CD14-positive monocyte (primary cell): ENCODE measurements at regions not wholly inside any gene's neighbourhood (a gene's known extent, or its start where the extent isn't known, plus 50 kb on each side); places are given as distances from the start of the nearest gene placed in this dataset.

Experiments
- DNase-seq, 3 donors: peaks; one replicate each; pipeline ENCODE4 v3.0.0-alpha.2; 2011 to 2022
- H2AFZ ChIP-seq: 2 replicates; pipeline ENCODE4 v1.6.0; 2012; ENCODE audit warnings: mild to moderate bottlenecking, low read depth, low read length, inconsistent platforms; ENCODE audit not compliant: insufficient read depth, poor library complexity, severe bottlenecking
- H3K27ac ChIP-seq, 2 donors: 1 replicate in 1 of 2; 2 replicates in 1 of 2; pipeline ENCODE4 v1.5.1; 2012 to 2013; ENCODE audit warnings: low read length in 2 of 2, control low read depth in 1 of 2, inconsistent platforms in 1 of 2, low read depth in 1 of 2, mild to moderate bottlenecking in 1 of 2
- H3K27me3 ChIP-seq, 2 donors: one replicate each; pipeline versions ENCODE4 v1.6.0 to v1.6.1; 2011 to 2013; ENCODE audit warnings: low read length in 2 of 2; ENCODE audit not compliant: control insufficient read depth in 2 of 2, insufficient read depth in 2 of 2
- H3K36me3 ChIP-seq, 2 donors: replicated peaks in 1 of 2; 1 replicate in 1 of 2; 2 replicates in 1 of 2; pipeline versions ENCODE4 v1.5.1 to v1.6.1; 2012 to 2013; ENCODE audit warnings: low read length in 2 of 2, control low read depth in 1 of 2, inconsistent platforms in 1 of 2, mild to moderate bottlenecking in 1 of 2; ENCODE audit not compliant: insufficient read depth in 2 of 2, control insufficient read depth in 1 of 2
- H3K4me1 ChIP-seq, 2 donors: 1 replicate in 1 of 2; 2 replicates in 1 of 2; pipeline versions ENCODE4 v1.5.1 to v1.6.1; 2012 to 2013; ENCODE audit warnings: low read length in 2 of 2, control low read depth in 1 of 2, inconsistent platforms in 1 of 2, mild to moderate bottlenecking in 1 of 2, moderate library complexity in 1 of 2; ENCODE audit not compliant: insufficient read depth in 2 of 2, control insufficient read depth in 1 of 2
- H3K4me2 ChIP-seq: replicated peaks from 2 replicates; pipeline ENCODE3; 2012; ENCODE audit warnings: low read length, moderate library complexity, mild to moderate bottlenecking; ENCODE audit not compliant: poor library complexity, severe bottlenecking; ENCODE audit errors: extremely low read depth
- H3K4me3 ChIP-seq, 3 experiments: fragments of 200-600 bp in 1 of 3; sonication (generic) in 1 of 3; replicated peaks in 1 of 3; 1 replicate in 2 of 3; 2 replicates in 1 of 3; pipeline ENCODE4 v1.5.1; 2011 to 2013; ENCODE audit warnings: low read length in 3 of 3, mild to moderate bottlenecking in 3 of 3, control low read depth in 2 of 3, low read depth in 2 of 3, inconsistent platforms in 1 of 3, moderate library complexity in 1 of 3
- H3K79me2 ChIP-seq: 2 replicates; pipeline ENCODE4 v1.6.0; 2012; ENCODE audit warnings: mild to moderate bottlenecking, control low read depth, inconsistent platforms, low read length, moderate library complexity; ENCODE audit not compliant: insufficient read depth
- H3K9ac ChIP-seq: 2 replicates; pipeline ENCODE4 v1.6.0; 2017; ENCODE audit warnings: low read length, mild to moderate bottlenecking; ENCODE audit not compliant: insufficient read depth, poor library complexity, severe bottlenecking
- H3K9me3 ChIP-seq, 2 donors: replicated peaks in 1 of 2; 1 replicate in 1 of 2; 2 replicates in 1 of 2; pipeline versions ENCODE4 v1.5.1 to v1.6.1; 2012 to 2013; ENCODE audit warnings: low read length in 2 of 2, control low read depth in 1 of 2; ENCODE audit not compliant: control insufficient read depth in 1 of 2, insufficient read depth in 1 of 2
- H4K20me1 ChIP-seq: 2 replicates; pipeline ENCODE4 v1.6.0; 2012; ENCODE audit warnings: mild to moderate bottlenecking, low read length, control low read depth, moderate library complexity; ENCODE audit not compliant: insufficient read depth
- H3K27ac Mint-ChIP-seq, 7 donors: one replicate each; pipeline ENCODE4 v1.8.0; 2020; ENCODE audit warnings: mild to moderate bottlenecking in 7 of 7, mixed read lengths in 7 of 7, moderate library complexity in 6 of 7, inconsistent platforms in 2 of 7
- H3K27me3 Mint-ChIP-seq, 3 donors: one replicate each; pipeline ENCODE4 v1.8.0; 2021 to 2022; ENCODE audit warnings: low read depth in 3 of 3, mild to moderate bottlenecking in 3 of 3, mixed read lengths in 3 of 3, moderate library complexity in 3 of 3, inconsistent platforms in 1 of 3
- H3K36me3 Mint-ChIP-seq, 2 donors: one replicate each; pipeline ENCODE4 v1.8.0; 2020; ENCODE audit warnings: mixed read lengths in 2 of 2, inconsistent platforms in 1 of 2, mild to moderate bottlenecking in 1 of 2
- H3K4me1 Mint-ChIP-seq: one replicate; pipeline ENCODE4 v1.8.0; 2020; ENCODE audit warnings: mild to moderate bottlenecking, mixed read lengths
- H3K4me3 Mint-ChIP-seq, 2 donors: one replicate each; pipeline ENCODE4 v1.8.0; 2020; ENCODE audit warnings: mild to moderate bottlenecking in 2 of 2, mixed read lengths in 2 of 2, moderate library complexity in 1 of 2
- H3K9me3 Mint-ChIP-seq, 7 donors: one replicate each; pipeline ENCODE4 v1.8.0; 2020 to 2022; ENCODE audit warnings: mixed read lengths in 7 of 7, mild to moderate bottlenecking in 6 of 7, moderate library complexity in 6 of 7, inconsistent platforms in 2 of 7
- CTCF ChIP-seq: fragments of 200-600 bp; IDR thresholded peaks from one replicate; pipeline ENCODE4 v1.8.0; 2022; ENCODE audit warnings: antibody characterized with exemption, mild to moderate bottlenecking
- WGBS: methylation state at CpG from one replicate; pipeline ENCODE4 v1.1.5; 2013; ENCODE audit warnings: missing lambda C conversion rate; ENCODE audit not compliant: insufficient coverage; 5-methylcytosine and 5-hydroxymethylcytosine counted together
- intact Hi-C, 2 donors: fragments of 100-400 bp; cut with micrococcal nuclease; formaldehyde crosslinking; loops; one replicate each; pipeline versions ENCODE4 v1.15.0 to v1.15.1; 2023

- H3K79me2 ChIP-seq, result no peaks in the 10 kb centered on the region
- H2AFZ ChIP-seq, result no peak overlapping the region
- Mint-ChIP-seq H3K9me3 (peaks cover 2 to 11% (median 4%) of the 10 kb centered on the region in 7 donors), H3K4me3 (no peak overlapping the region), H3K27me3 (peaks cover 0 to 2% (median 0%) of the 10 kb centered on the region in 3 donors), H3K27ac (no peak overlapping the region), H3K36me3 (no peaks in the 10 kb centered on the region), H3K4me1 (no peaks in the 10 kb centered on the region)
- H3K4me3 ChIP-seq, result no peak overlapping the region
- intact Hi-C loops, result no loop called here
- H3K36me3 ChIP-seq, result no peaks in the 10 kb centered on the region
- H3K4me2 ChIP-seq, result no peak overlapping the region
- H3K27ac ChIP-seq, result no peak overlapping the region
- no peak for DNase-seq
- no peak overlapping the region for H3K9ac ChIP-seq
- TF ChIP-seq CTCF, result no peak
- H3K9me3 ChIP-seq, result peaks cover 6 to 8% of the 10 kb centered on the region in 2 donors
- H3K4me1 ChIP-seq, result no peaks in the 10 kb centered on the region
- no peaks in the 10 kb centered on the region for H4K20me1 ChIP-seq
- no peaks in the 10 kb centered on the region for H3K27me3 ChIP-seq
Measured at GRCh38 chr1:78755986-78756385, 106.4 kb downstream of the IFI44 start.

- Mint-ChIP-seq H3K27ac (no peak overlapping the region), H3K36me3 (no peaks in the 10 kb centered on the region), H3K9me3 (peaks cover 2 to 11% (median 4%) of the 10 kb centered on the region in 7 donors), H3K27me3 (peaks cover 0 to 2% (median 0%) of the 10 kb centered on the region in 3 donors), H3K4me3 (no peak overlapping the region), H3K4me1 (no peaks in the 10 kb centered on the region)
- H3K4me3 ChIP-seq, result no peak overlapping the region
- intact Hi-C loops, result no loop called here
- no peak for TF ChIP-seq CTCF
- H3K4me1 ChIP-seq, result no peaks in the 10 kb centered on the region
- peaks cover 6 to 12% of the 10 kb centered on the region in 2 donors for H3K9me3 ChIP-seq
- no CpG with 5 or more reads among the region's 4 CpGs for WGBS
- H3K27me3 ChIP-seq, result no peaks in the 10 kb centered on the region
- H2AFZ ChIP-seq, result no peak overlapping the region
- DNase-seq, result no peak
- no peaks in the 10 kb centered on the region for H3K36me3 ChIP-seq
- H4K20me1 ChIP-seq, result no peaks in the 10 kb centered on the region
- H3K4me2 ChIP-seq, result no peak overlapping the region
- H3K79me2 ChIP-seq, result no peaks in the 10 kb centered on the region
- no peak overlapping the region for H3K9ac ChIP-seq
- H3K27ac ChIP-seq, result no peak overlapping the region
Measured at GRCh38 chr1:78758506-78758905, 108.9 kb downstream of the IFI44 start.
